ENCODE measurements at regions not wholly inside any gene's neighbourhood (a gene's known extent, or its start where the extent isn't known, plus 50 kb on each side); places are given as distances from the start of the nearest gene placed in this dataset.

DNA sequence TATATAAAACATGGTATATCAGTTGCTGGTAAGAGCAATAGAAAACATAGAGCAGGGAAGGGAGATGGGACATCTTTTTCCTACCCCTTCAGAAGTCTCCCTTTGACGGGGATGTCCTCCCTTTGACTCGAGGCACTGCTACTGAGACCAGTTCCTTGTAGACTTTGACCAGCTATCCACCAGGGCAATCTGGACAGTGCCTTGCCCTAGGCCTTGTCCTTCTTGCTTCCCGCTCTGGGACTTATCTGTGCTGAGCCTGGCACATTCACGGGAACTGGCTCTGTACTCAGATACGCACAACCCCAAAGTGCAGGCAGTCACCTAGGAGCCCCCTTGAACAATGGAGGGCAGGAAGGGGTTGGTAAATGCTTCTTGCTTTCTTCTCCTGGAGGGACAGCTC is 116.6 kb upstream of the ANKH start:
- Histone ChIP-seq H3K9ac (ENCODE audit: low read depth, low read length) (no peak overlapping the region), H3K4me1 (ENCODE audit: control insufficient read depth, insufficient read depth, low read length) (no peaks in the 10 kb centered on the region), H3K36me3 (ENCODE audit: insufficient read depth, low read length) (no peaks in the 10 kb centered on the region), H3K27me3 (ENCODE audit: control insufficient read depth, insufficient read depth, low read length) (peaks cover 10% of the 10 kb centered on the region), H3K4me3 (ENCODE audit: low read length) (no peak overlapping the region), H3K4me2 (ENCODE audit: low read length) (no peak overlapping the region), H3K9me3 (replicated peaks; ENCODE audit: low read length) (no peaks in the 10 kb centered on the region)

DNA sequence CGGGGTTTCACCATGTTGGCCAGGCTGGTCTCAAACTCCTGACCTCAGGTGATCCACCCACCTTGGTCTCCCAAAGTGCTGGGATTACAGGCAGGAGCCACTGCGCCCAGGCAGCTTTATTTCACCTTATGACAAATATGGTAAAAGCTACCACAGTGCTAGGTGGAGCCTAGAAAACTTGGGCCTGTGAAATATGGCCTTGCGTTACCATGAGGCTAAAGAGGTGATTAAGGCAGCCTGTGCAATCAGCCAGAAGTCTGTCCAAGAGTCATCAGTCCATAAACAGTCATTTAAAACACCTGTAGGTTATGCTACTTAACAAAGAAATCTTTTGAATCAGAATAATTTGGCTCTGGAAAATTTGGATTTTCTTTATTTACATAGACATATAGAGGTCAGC is 114.8 kb upstream of the ANKH start:
- no peaks in the 10 kb centered on the region for H3K9me3 ChIP-seq (replicated peaks; ENCODE audit: low read length)
- no peaks in the 10 kb centered on the region for H3K4me1 ChIP-seq (ENCODE audit: control insufficient read depth, insufficient read depth, low read length)
- H3K27me3 ChIP-seq (ENCODE audit: control insufficient read depth, insufficient read depth, low read length), result peaks cover 6% of the 10 kb centered on the region
- H3K36me3 ChIP-seq (ENCODE audit: insufficient read depth, low read length), result no peaks in the 10 kb centered on the region
- H3K9ac ChIP-seq (ENCODE audit: low read depth, low read length), result no peak overlapping the region
- no peak overlapping the region for H3K4me2 ChIP-seq (ENCODE audit: low read length)
- no peak overlapping the region for H3K4me3 ChIP-seq (ENCODE audit: low read length)

- Histone ChIP-seq H3K4me3 (ENCODE audit: low read length) (no peak overlapping the region), H3K9ac (ENCODE audit: low read depth, low read length) (no peak overlapping the region), H3K4me2 (ENCODE audit: low read length) (no peak overlapping the region), H3K9me3 (replicated peaks; ENCODE audit: low read length) (no peaks in the 10 kb centered on the region), H3K27me3 (ENCODE audit: control insufficient read depth, insufficient read depth, low read length) (no peaks in the 10 kb centered on the region), H3K4me1 (ENCODE audit: control insufficient read depth, insufficient read depth, low read length) (no peaks in the 10 kb centered on the region), H3K36me3 (ENCODE audit: insufficient read depth, low read length) (no peaks in the 10 kb centered on the region)
These were observed 112.3 kb upstream of the ANKH start for GRCh38 chr5:14983666-14984441.

- Histone ChIP-seq H3K4me3 (ENCODE audit: low read length) (no peak overlapping the region), H3K4me2 (ENCODE audit: low read length) (no peak overlapping the region), H3K36me3 (ENCODE audit: insufficient read depth, low read length) (no peaks in the 10 kb centered on the region), H3K27me3 (ENCODE audit: control insufficient read depth, insufficient read depth, low read length) (peaks cover 12% of the 10 kb centered on the region), H3K4me1 (ENCODE audit: control insufficient read depth, insufficient read depth, low read length) (no peaks in the 10 kb centered on the region), H3K9me3 (replicated peaks; ENCODE audit: low read length) (no peaks in the 10 kb centered on the region), H3K9ac (ENCODE audit: low read depth, low read length) (no peak overlapping the region)
These were observed 109.1 kb upstream of the ANKH start for GRCh38 chr5:14980698-14981097.

DNA sequence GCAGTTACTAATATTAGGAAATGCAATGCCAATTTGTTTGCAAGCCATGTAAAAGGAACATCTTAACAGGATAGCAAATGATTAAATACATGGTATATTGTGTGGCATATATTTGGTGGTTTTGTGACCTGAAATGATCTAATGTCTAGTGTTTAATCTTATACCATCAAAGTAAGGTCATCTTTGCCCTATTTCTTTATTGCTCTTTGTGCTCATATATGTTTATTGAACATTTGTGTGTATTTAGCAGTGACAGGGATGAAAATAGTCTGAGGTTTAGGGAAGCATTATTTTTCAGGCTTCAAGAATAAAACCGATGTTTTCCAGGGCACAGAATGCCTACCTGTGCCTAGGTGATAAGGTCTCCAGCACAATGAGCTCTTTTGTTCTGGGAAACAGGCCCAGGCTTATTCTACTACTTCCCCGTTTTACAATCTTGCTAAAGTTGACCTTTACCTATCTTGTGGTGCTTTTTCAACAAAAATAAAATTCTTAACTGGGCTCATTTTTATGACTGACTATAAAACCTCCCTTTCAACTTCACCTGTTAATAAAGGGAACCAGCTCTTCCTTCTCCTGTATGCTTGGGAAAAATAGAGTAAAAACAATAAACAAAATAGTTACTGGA is 105.6 kb upstream of the ANKH start:
- H3K36me3 ChIP-seq (ENCODE audit: insufficient read depth, low read length), result no peaks in the 10 kb centered on the region
- no peak overlapping the region for H3K4me3 ChIP-seq (ENCODE audit: low read length)
- H3K4me1 ChIP-seq (ENCODE audit: control insufficient read depth, insufficient read depth, low read length), result no peaks in the 10 kb centered on the region

GRCh38 chr5:14976486-14976885 is 104.9 kb upstream of the ANKH start:
- H3K9ac ChIP-seq (ENCODE audit: low read depth, low read length), result no peak overlapping the region
- H3K36me3 ChIP-seq (ENCODE audit: insufficient read depth, low read length), result no peaks in the 10 kb centered on the region
- H3K4me3 ChIP-seq (ENCODE audit: low read length), result no peak overlapping the region
- H3K27me3 ChIP-seq (ENCODE audit: control insufficient read depth, insufficient read depth, low read length), result peaks cover 34% of the 10 kb centered on the region
- no peak overlapping the region for H3K4me2 ChIP-seq (ENCODE audit: low read length)
- no peaks in the 10 kb centered on the region for H3K4me1 ChIP-seq (ENCODE audit: control insufficient read depth, insufficient read depth, low read length)
- no peaks in the 10 kb centered on the region for H3K9me3 ChIP-seq (replicated peaks; ENCODE audit: low read length)

More for the DNA sequence above, 105.6 kb upstream of the ANKH start:
- Histone ChIP-seq H3K27me3 (ENCODE audit: control insufficient read depth, insufficient read depth, low read length) (peaks cover 28% of the 10 kb centered on the region), H3K4me2 (ENCODE audit: low read length) (no peak overlapping the region), H3K9ac (ENCODE audit: low read depth, low read length) (no peak overlapping the region), H3K9me3 (replicated peaks; ENCODE audit: low read length) (no peaks in the 10 kb centered on the region)

DNA sequence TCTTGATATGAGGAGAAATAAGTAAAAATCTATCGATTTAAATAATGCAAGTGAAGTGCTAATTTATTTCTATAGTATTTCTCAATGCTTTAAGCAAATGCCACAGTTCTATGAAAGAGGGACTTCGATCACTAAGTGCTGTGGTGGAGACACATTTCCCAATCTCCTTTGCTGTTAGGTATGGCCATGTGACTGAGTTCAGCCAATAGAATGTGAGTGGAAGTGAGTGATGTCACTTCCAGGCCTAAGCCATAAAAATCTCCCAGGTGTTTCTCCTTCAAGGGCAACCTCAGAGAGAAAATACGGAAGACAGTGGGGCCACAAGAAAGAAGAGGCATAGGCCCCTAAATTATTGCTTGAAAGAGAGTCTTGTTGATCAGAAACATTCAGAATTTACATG is 100.3 kb upstream of the ANKH start:
- peaks cover 50% of the 10 kb centered on the region for H3K27me3 ChIP-seq (ENCODE audit: control insufficient read depth, insufficient read depth, low read length)
- H3K4me2 ChIP-seq (ENCODE audit: low read length), result no peak overlapping the region
- no peak overlapping the region for H3K9ac ChIP-seq (ENCODE audit: low read depth, low read length)
- no peaks in the 10 kb centered on the region for H3K9me3 ChIP-seq (replicated peaks; ENCODE audit: low read length)
- no peaks in the 10 kb centered on the region for H3K4me1 ChIP-seq (ENCODE audit: control insufficient read depth, insufficient read depth, low read length)
- no peak overlapping the region for H3K4me3 ChIP-seq (ENCODE audit: low read length)
- H3K36me3 ChIP-seq (ENCODE audit: insufficient read depth, low read length), result no peaks in the 10 kb centered on the region

DNA sequence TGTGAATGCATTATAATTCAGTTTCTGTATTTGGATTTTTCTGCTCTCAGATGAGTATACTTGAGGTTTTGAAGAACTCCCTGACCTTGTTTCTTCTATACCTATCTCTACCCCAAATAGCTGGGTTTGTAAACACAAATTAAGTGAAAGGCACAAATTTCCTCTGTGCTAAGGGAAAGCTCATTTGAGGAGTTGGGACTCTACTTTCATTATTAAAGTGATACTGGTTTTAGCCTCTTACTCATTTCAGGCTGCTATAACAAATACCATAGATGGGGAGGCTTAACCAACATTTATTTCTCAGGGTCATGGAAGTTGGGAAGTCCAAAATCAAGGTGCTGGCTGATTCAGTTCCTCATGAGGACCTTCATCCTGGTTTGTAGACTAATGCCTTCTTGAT is 97.2 kb upstream of the ANKH start:
- no peaks in the 10 kb centered on the region for H3K36me3 ChIP-seq (ENCODE audit: insufficient read depth, low read length)
- no peak overlapping the region for H3K4me3 ChIP-seq (ENCODE audit: low read length)
- H3K9me3 ChIP-seq (replicated peaks; ENCODE audit: low read length), result no peaks in the 10 kb centered on the region
- H3K4me2 ChIP-seq (ENCODE audit: low read length), result no peak overlapping the region
- H3K4me1 ChIP-seq (ENCODE audit: control insufficient read depth, insufficient read depth, low read length), result no peaks in the 10 kb centered on the region
- peaks cover 34% of the 10 kb centered on the region for H3K27me3 ChIP-seq (ENCODE audit: control insufficient read depth, insufficient read depth, low read length)
- no peak overlapping the region for H3K9ac ChIP-seq (ENCODE audit: low read depth, low read length)

- Histone ChIP-seq H3K4me2 (ENCODE audit: low read length) (no peak overlapping the region), H3K4me1 (ENCODE audit: control insufficient read depth, insufficient read depth, low read length) (no peaks in the 10 kb centered on the region), H3K4me3 (ENCODE audit: low read length) (no peak overlapping the region), H3K36me3 (ENCODE audit: insufficient read depth, low read length) (no peaks in the 10 kb centered on the region), H3K9me3 (replicated peaks; ENCODE audit: low read length) (no peaks in the 10 kb centered on the region), H3K27me3 (ENCODE audit: control insufficient read depth, insufficient read depth, low read length) (peaks cover 32% of the 10 kb centered on the region), H3K9ac (ENCODE audit: low read depth, low read length) (no peak overlapping the region)
These were observed 95.6 kb upstream of the ANKH start for GRCh38 chr5:14967166-14967565.

GRCh38 chr5:14965815-14966214 is 94.2 kb upstream of the ANKH start:
- no peaks in the 10 kb centered on the region for H3K4me1 ChIP-seq (ENCODE audit: control insufficient read depth, insufficient read depth, low read length)
- no peak overlapping the region for H3K9ac ChIP-seq (ENCODE audit: low read depth, low read length)
- peaks cover 32% of the 10 kb centered on the region for H3K27me3 ChIP-seq (ENCODE audit: control insufficient read depth, insufficient read depth, low read length)

GRCh38 chr5:14962604-14963003 is 91.0 kb upstream of the ANKH start:
- Histone ChIP-seq H3K9ac (ENCODE audit: low read depth, low read length) (no peak overlapping the region), H3K27me3 (ENCODE audit: control insufficient read depth, insufficient read depth, low read length) (peaks cover 22% of the 10 kb centered on the region), H3K4me2 (ENCODE audit: low read length) (no peak overlapping the region), H3K4me1 (ENCODE audit: control insufficient read depth, insufficient read depth, low read length) (peaks cover 7% of the 10 kb centered on the region), H3K4me3 (ENCODE audit: low read length) (no peak overlapping the region), H3K9me3 (replicated peaks; ENCODE audit: low read length) (no peaks in the 10 kb centered on the region), H3K36me3 (ENCODE audit: insufficient read depth, low read length) (no peaks in the 10 kb centered on the region)

More at GRCh38 chr5:14965815-14966214, 94.2 kb upstream of the ANKH start:
- Histone ChIP-seq H3K9me3 (replicated peaks; ENCODE audit: low read length) (no peaks in the 10 kb centered on the region), H3K4me3 (ENCODE audit: low read length) (no peak overlapping the region), H3K4me2 (ENCODE audit: low read length) (no peak overlapping the region), H3K36me3 (ENCODE audit: insufficient read depth, low read length) (no peaks in the 10 kb centered on the region)

- Histone ChIP-seq H3K4me1 (ENCODE audit: control insufficient read depth, insufficient read depth, low read length) (peaks cover 7% of the 10 kb centered on the region), H3K4me2 (ENCODE audit: low read length) (no peak overlapping the region), H3K36me3 (ENCODE audit: insufficient read depth, low read length) (no peaks in the 10 kb centered on the region), H3K27me3 (ENCODE audit: control insufficient read depth, insufficient read depth, low read length) (peaks cover 16% of the 10 kb centered on the region), H3K9me3 (replicated peaks; ENCODE audit: low read length) (no peaks in the 10 kb centered on the region), H3K4me3 (ENCODE audit: low read length) (no peak overlapping the region), H3K9ac (ENCODE audit: low read depth, low read length) (no peak overlapping the region)
These were observed 88.5 kb upstream of the ANKH start for GRCh38 chr5:14960120-14960462.

All from skeletal muscle satellite cell (primary cell).